ENCODE measurements at regions not wholly inside any gene's neighbourhood (a gene's known extent, or its start where the extent isn't known, plus 50 kb on each side); places are given as distances from the start of the nearest gene placed in this dataset.

- no peak for TF ChIP-seq CTCF (IDR thresholded peaks at IDR 0.05; ENCODE audit: poor library complexity, severe bottlenecking)
- no peak for TF ChIP-seq EP300 (conservative IDR thresholded peaks at IDR 0.05; ENCODE audit: poor library complexity, severe bottlenecking)
- no peak for TF ChIP-seq SMC3 (conservative IDR thresholded peaks at IDR 0.05; ENCODE audit: poor library complexity)
- no peak for TF ChIP-seq TAF1 (IDR thresholded peaks at IDR 0.05; ENCODE audit: low read depth)
- no peak for TF ChIP-seq EZH2 (IDR thresholded peaks at IDR 0.05; ENCODE audit: borderline replicate concordance, insufficient read depth, low read length, poor library complexity, severe bottlenecking)
Measured at GRCh38 chr6:22690446-22690845, 121.1 kb downstream of the HDGFL1 start.

Data from neural cell (in vitro differentiated cells).